GM12892 (cell line): ENCODE measurements at regions not wholly inside any gene's neighbourhood (a gene's known extent, or its start where the extent isn't known, plus 50 kb on each side); places are given as distances from the start of the nearest gene placed in this dataset.

Experiments used
- POLR2A ChIP-seq: IDR thresholded peaks from 2 replicates; pipeline ENCODE4 v1.6.1; 2011; ENCODE audit warnings: low read depth, low read length, control low read depth
- POLR2AphosphoS5 ChIP-seq: IDR thresholded peaks from 2 replicates; pipeline ENCODE4 v1.6.1; 2011; ENCODE audit warnings: low read depth, low read length, control low read depth
- TAF1 ChIP-seq: IDR thresholded peaks from 2 replicates; pipeline ENCODE4 v1.6.1; 2011; ENCODE audit warnings: low read depth, mild to moderate bottlenecking, control low read depth, low read length, borderline replicate concordance

GRCh38 chr17:14902297-14902696, 362.8 kb downstream of the PMP22 start:
- no peak for TF ChIP-seq POLR2A
- TF ChIP-seq TAF1, result no peak
- no peak for TF ChIP-seq POLR2AphosphoS5
